C4-2B (cell line): ENCODE measurements at regions not wholly inside any gene's neighbourhood (a gene's known extent, or its start where the extent isn't known, plus 50 kb on each side); places are given as distances from the start of the nearest gene placed in this dataset.

Source experiments
- ZFX ChIP-seq: fragments of 450-650 bp; IDR thresholded peaks from 2 replicates; pipeline ENCODE4 v1.6.1; 2017
- TF ChIP-seq, protein P1 (sequence below): fragments of 450-650 bp; conservative IDR thresholded peaks from 2 replicates; pipeline ENCODE4 v1.5.1; 2017; ENCODE audit warnings: mild to moderate bottlenecking

DNA sequence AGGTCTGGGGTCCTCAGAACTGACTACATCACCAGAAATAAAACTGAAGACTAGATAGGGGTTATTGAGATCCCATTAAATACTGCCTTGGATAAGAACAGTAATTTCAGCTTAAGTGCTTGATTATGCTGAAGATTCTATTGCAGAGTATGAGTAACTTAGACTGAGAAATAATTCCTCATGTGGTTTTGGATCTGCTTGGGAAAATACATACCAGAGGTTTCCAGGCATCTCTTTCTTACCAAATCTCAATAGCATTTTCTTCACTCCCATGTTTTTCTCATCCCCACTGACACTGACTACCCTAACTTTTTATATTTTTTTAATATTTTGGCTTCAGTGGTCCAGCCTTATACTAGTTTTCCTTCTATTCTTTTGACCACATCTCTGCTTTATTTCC lies 92.0 kb upstream of the TEX13D start:
- TF ChIP-seq, protein P1, sequence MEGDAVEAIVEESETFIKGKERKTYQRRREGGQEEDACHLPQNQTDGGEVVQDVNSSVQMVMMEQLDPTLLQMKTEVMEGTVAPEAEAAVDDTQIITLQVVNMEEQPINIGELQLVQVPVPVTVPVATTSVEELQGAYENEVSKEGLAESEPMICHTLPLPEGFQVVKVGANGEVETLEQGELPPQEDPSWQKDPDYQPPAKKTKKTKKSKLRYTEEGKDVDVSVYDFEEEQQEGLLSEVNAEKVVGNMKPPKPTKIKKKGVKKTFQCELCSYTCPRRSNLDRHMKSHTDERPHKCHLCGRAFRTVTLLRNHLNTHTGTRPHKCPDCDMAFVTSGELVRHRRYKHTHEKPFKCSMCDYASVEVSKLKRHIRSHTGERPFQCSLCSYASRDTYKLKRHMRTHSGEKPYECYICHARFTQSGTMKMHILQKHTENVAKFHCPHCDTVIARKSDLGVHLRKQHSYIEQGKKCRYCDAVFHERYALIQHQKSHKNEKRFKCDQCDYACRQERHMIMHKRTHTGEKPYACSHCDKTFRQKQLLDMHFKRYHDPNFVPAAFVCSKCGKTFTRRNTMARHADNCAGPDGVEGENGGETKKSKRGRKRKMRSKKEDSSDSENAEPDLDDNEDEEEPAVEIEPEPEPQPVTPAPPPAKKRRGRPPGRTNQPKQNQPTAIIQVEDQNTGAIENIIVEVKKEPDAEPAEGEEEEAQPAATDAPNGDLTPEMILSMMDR, result no peak
- TF ChIP-seq ZFX, result no peak
